ENCODE measurements at regions not wholly inside any gene's neighbourhood (a gene's known extent, or its start where the extent isn't known, plus 50 kb on each side); places are given as distances from the start of the nearest gene placed in this dataset.

DNA sequence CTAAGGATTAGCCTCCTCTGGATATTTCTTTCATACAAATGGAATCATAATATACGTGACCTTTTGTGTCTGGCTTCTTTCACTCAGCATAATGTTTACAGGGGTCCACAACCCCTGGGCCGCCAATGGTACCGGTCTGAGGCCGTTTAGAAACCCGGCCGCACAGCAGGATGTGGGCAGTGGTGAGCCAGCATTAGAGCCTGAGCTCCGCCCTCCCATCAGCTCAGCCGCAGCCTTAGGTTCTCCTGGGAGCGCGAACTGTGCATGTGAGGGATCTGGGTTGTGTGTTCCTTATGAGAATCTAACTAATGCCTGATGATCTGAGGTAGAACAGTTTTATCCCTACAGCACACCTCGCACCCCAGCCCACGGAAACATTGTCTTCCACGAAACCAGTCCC lies 229.7 kb downstream of the ICE1 start:
- Mint-ChIP-seq H3K36me3 (ENCODE audit: insufficient read depth, unreplicated experiment) (no peaks in the 10 kb centered on the region), H3K4me3 (ENCODE audit: low read depth, unreplicated experiment) (no peak overlapping the region), H3K9me3 (ENCODE audit: low read depth, unreplicated experiment) (peaks cover 8% of the 10 kb centered on the region), H3K27ac (ENCODE audit: unreplicated experiment) (no peak overlapping the region), H3K27me3 (ENCODE audit: unreplicated experiment) (no peaks in the 10 kb centered on the region), H3K4me1 (ENCODE audit: low read depth, unreplicated experiment) (no peaks in the 10 kb centered on the region)
- no peak for DNase-seq
- TF ChIP-seq, protein P1, sequence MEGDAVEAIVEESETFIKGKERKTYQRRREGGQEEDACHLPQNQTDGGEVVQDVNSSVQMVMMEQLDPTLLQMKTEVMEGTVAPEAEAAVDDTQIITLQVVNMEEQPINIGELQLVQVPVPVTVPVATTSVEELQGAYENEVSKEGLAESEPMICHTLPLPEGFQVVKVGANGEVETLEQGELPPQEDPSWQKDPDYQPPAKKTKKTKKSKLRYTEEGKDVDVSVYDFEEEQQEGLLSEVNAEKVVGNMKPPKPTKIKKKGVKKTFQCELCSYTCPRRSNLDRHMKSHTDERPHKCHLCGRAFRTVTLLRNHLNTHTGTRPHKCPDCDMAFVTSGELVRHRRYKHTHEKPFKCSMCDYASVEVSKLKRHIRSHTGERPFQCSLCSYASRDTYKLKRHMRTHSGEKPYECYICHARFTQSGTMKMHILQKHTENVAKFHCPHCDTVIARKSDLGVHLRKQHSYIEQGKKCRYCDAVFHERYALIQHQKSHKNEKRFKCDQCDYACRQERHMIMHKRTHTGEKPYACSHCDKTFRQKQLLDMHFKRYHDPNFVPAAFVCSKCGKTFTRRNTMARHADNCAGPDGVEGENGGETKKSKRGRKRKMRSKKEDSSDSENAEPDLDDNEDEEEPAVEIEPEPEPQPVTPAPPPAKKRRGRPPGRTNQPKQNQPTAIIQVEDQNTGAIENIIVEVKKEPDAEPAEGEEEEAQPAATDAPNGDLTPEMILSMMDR (IDR thresholded peaks at IDR 0.05; ENCODE audit: unreplicated experiment), result no peak
- CTCF ChIA-PET, result no interaction called here
- intact Hi-C loops (cut with micrococcal nuclease; ENCODE audit: unreplicated experiment), result no loop called here
- no TSS peak for BruUV-seq (replicated peaks)

DNA sequence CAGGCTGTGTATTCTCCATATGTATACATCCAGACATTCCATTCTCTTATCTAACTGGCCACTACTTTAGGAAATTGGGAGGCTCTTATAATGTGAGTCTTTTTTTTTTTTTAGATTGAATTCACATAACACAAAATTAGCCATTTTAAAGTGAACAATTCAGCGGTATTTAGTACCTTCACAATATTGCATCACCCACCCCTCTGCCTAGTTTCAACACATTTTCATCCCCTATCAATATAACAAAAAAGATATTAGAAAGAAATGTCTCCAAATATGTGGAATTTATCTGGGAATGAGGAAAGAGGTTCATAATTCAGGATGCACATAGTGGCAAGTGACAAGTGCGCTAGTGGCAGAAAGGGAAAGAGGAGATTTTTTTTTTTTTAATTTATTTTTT lies 228.5 kb downstream of the ICE1 start:
- no peaks in the 10 kb centered on the region for H3K4me1 Mint-ChIP-seq (ENCODE audit: low read depth, unreplicated experiment)
- H3K27ac Mint-ChIP-seq (ENCODE audit: unreplicated experiment), result no peak overlapping the region
- intact Hi-C loops (cut with micrococcal nuclease; ENCODE audit: unreplicated experiment), result no loop called here
- no peak for DNase-seq
- no TSS peak for BruUV-seq (replicated peaks)
- no peaks in the 10 kb centered on the region for H3K36me3 Mint-ChIP-seq (ENCODE audit: insufficient read depth, unreplicated experiment)
- TF ChIP-seq, protein P1 (IDR thresholded peaks at IDR 0.05; ENCODE audit: unreplicated experiment), result no peak
- H3K9me3 Mint-ChIP-seq (ENCODE audit: low read depth, unreplicated experiment), result peaks cover 8% of the 10 kb centered on the region
- no peak overlapping the region for H3K4me3 Mint-ChIP-seq (ENCODE audit: low read depth, unreplicated experiment)
- no peaks in the 10 kb centered on the region for H3K27me3 Mint-ChIP-seq (ENCODE audit: unreplicated experiment)
- CTCF ChIA-PET, result interaction anchor here (0.7 kb wide), 1 partner anchor 14 kb away, joined by 3 read pairs; no protein-coding TSS in a partner anchor

DNA sequence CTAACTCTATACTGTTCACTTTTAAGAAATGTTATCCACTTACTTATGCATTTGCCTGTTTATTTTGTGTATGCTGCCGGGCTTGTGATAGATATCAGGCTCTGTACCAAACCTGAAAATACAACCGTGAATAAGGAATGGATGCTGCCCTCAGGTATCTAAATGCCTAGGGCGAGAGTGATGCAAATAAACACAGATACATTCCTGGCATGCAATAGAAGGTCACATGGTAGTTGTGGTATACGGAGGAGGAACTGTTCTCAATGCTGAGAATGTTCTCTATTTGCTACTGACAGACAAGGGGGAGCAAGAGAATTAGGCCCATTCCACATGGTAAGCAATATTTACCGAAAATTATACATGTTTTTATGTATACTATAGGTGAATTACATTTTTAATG lies 227.8 kb downstream of the ICE1 start:
- Mint-ChIP-seq H3K27me3 (ENCODE audit: unreplicated experiment) (no peaks in the 10 kb centered on the region), H3K27ac (ENCODE audit: unreplicated experiment) (no peak overlapping the region), H3K36me3 (ENCODE audit: insufficient read depth, unreplicated experiment) (no peaks in the 10 kb centered on the region), H3K4me1 (ENCODE audit: low read depth, unreplicated experiment) (no peaks in the 10 kb centered on the region), H3K9me3 (ENCODE audit: low read depth, unreplicated experiment) (peaks cover 8% of the 10 kb centered on the region), H3K4me3 (ENCODE audit: low read depth, unreplicated experiment) (no peak overlapping the region)
- DNase-seq, result no peak
- TF ChIP-seq, protein P1 (IDR thresholded peaks at IDR 0.05; ENCODE audit: unreplicated experiment), result no peak
- CTCF ChIA-PET, result interaction anchor here (0.7 kb wide), 1 partner anchor 14 kb away, joined by 3 read pairs; no protein-coding TSS in a partner anchor
- intact Hi-C loops (cut with micrococcal nuclease; ENCODE audit: unreplicated experiment), result no loop called here
- BruUV-seq (replicated peaks), result no TSS peak

DNA sequence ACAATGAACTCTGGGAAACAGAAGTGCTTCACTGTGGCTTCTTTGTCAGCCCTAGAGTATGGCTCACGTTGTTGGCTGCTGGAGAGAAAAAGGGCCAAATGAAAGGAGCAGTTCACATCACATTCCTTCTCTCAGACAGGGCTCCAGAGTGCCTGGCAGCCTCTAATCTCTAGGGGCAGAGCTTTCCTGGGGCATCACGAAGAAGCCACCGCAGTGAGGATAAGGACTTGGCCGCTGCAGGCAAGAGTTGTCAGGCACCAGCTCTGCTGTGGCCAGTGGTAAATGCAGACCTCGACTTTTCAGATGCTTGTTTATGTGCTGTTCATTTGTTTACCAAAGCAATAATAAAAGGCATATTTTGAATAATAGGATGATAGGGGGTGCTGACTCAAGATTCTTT lies 227.2 kb downstream of the ICE1 start:
- BruUV-seq (replicated peaks), result no TSS peak
- no peaks in the 10 kb centered on the region for H3K27me3 Mint-ChIP-seq (ENCODE audit: unreplicated experiment)
- CTCF ChIA-PET, result no interaction called here

More for the DNA sequence above, 227.2 kb downstream of the ICE1 start:
- Mint-ChIP-seq H3K9me3 (ENCODE audit: low read depth, unreplicated experiment) (peaks cover 8% of the 10 kb centered on the region), H3K4me3 (ENCODE audit: low read depth, unreplicated experiment) (no peak overlapping the region), H3K4me1 (ENCODE audit: low read depth, unreplicated experiment) (no peaks in the 10 kb centered on the region), H3K36me3 (ENCODE audit: insufficient read depth, unreplicated experiment) (no peaks in the 10 kb centered on the region), H3K27ac (ENCODE audit: unreplicated experiment) (no peak overlapping the region)
- intact Hi-C loops (cut with micrococcal nuclease; ENCODE audit: unreplicated experiment), result no loop called here
- DNase-seq, result no peak
- TF ChIP-seq, protein P1 (IDR thresholded peaks at IDR 0.05; ENCODE audit: unreplicated experiment), result no peak

Measured in Calu3 (cell line).